ENCODE measurements at regions not wholly inside any gene's neighbourhood (a gene's known extent, or its start where the extent isn't known, plus 50 kb on each side); places are given as distances from the start of the nearest gene placed in this dataset.

- Histone ChIP-seq H3K27me3 (ENCODE audit: control insufficient read depth in 3 of 3, insufficient read depth in 3 of 3, low read length in 2 of 3) (no peaks in the 10 kb centered on the region), H3K36me3 (ENCODE audit: control insufficient read depth in 4 of 4, insufficient read depth in 4 of 4, low read length in 4 of 4) (no peaks in the 10 kb centered on the region), H3K4me3 (no peak overlapping the region), H3K9ac (ENCODE audit: insufficient read depth in 1 of 2, low read length in 2 of 2) (no peak overlapping the region), H3K9me3 (ENCODE audit: control insufficient read depth in 4 of 4, insufficient read depth in 3 of 4, low read length in 3 of 4) (no peaks in the 10 kb centered on the region), H3K4me1 (ENCODE audit: control insufficient read depth in 5 of 5, insufficient read depth in 5 of 5, low read length in 5 of 5) (no peaks in the 10 kb centered on the region), H3K27ac (ENCODE audit: low read depth in 1 of 2, low read length in 1 of 2) (no peak overlapping the region)
- no peak for DNase-seq
- no peak for ATAC-seq (ENCODE audit: insufficient read depth, low FRiP score)
- no peak for TF ChIP-seq CTCF (IDR thresholded peaks at IDR 0.05; ENCODE audit: control extremely low read depth, extremely low read depth)
Observed at GRCh38 chr3:163971861-163972260, 1106.4 kb downstream of the SI start.

GRCh38 chr3:163957072-163957471 is 1121.2 kb downstream of the SI start:
- Histone ChIP-seq H3K27me3 (ENCODE audit: control insufficient read depth in 3 of 3, insufficient read depth in 3 of 3, low read length in 2 of 3) (no peaks in the 10 kb centered on the region), H3K4me3 (no peak overlapping the region), H3K27ac (ENCODE audit: low read depth in 1 of 2, low read length in 1 of 2) (no peak overlapping the region), H3K36me3 (ENCODE audit: control insufficient read depth in 4 of 4, insufficient read depth in 4 of 4, low read length in 4 of 4) (no peaks in the 10 kb centered on the region), H3K4me1 (ENCODE audit: control insufficient read depth in 5 of 5, insufficient read depth in 5 of 5, low read length in 5 of 5) (no peaks in the 10 kb centered on the region), H3K9me3 (ENCODE audit: control insufficient read depth in 4 of 4, insufficient read depth in 3 of 4, low read length in 3 of 4) (peaks cover 0 to 3% (median 0%) of the 10 kb centered on the region in 4 donors), H3K9ac (ENCODE audit: insufficient read depth in 1 of 2, low read length in 2 of 2) (no peak overlapping the region)
- DNase-seq (no peak), ATAC-seq (ENCODE audit: insufficient read depth, low FRiP score) (no peak)
- TF ChIP-seq CTCF (IDR thresholded peaks at IDR 0.05; ENCODE audit: control extremely low read depth, extremely low read depth), result no peak

GRCh38 chr3:163953526-163953925 is 1124.8 kb downstream of the SI start:
- Histone ChIP-seq H3K27ac (ENCODE audit: low read depth in 1 of 2, low read length in 1 of 2) (no peak overlapping the region), H3K9me3 (ENCODE audit: control insufficient read depth in 4 of 4, insufficient read depth in 3 of 4, low read length in 3 of 4) (peaks cover 0 to 3% (median 0%) of the 10 kb centered on the region in 4 donors), H3K4me3 (no peak overlapping the region), H3K9ac (ENCODE audit: insufficient read depth in 1 of 2, low read length in 2 of 2) (no peak overlapping the region), H3K36me3 (ENCODE audit: control insufficient read depth in 4 of 4, insufficient read depth in 4 of 4, low read length in 4 of 4) (no peaks in the 10 kb centered on the region), H3K4me1 (ENCODE audit: control insufficient read depth in 5 of 5, insufficient read depth in 5 of 5, low read length in 5 of 5) (no peaks in the 10 kb centered on the region), H3K27me3 (ENCODE audit: control insufficient read depth in 3 of 3, insufficient read depth in 3 of 3, low read length in 2 of 3) (no peaks in the 10 kb centered on the region)
- ATAC-seq (ENCODE audit: insufficient read depth, low FRiP score) (no peak), DNase-seq (no peak)
- no peak for TF ChIP-seq CTCF (IDR thresholded peaks at IDR 0.05; ENCODE audit: control extremely low read depth, extremely low read depth)
- 63 to 67% methylated on average over 9 of the region's 9 CpGs for WGBS, 2 donors

- Histone ChIP-seq H3K4me3 (no peak overlapping the region), H3K9me3 (ENCODE audit: control insufficient read depth in 4 of 4, insufficient read depth in 3 of 4, low read length in 3 of 4) (peaks cover 0 to 3% (median 0%) of the 10 kb centered on the region in 4 donors), H3K9ac (ENCODE audit: insufficient read depth in 1 of 2, low read length in 2 of 2) (no peak overlapping the region), H3K27me3 (ENCODE audit: control insufficient read depth in 3 of 3, insufficient read depth in 3 of 3, low read length in 2 of 3) (no peaks in the 10 kb centered on the region), H3K27ac (ENCODE audit: low read depth in 1 of 2, low read length in 1 of 2) (no peak overlapping the region), H3K4me1 (ENCODE audit: control insufficient read depth in 5 of 5, insufficient read depth in 5 of 5, low read length in 5 of 5) (no peaks in the 10 kb centered on the region), H3K36me3 (ENCODE audit: control insufficient read depth in 4 of 4, insufficient read depth in 4 of 4, low read length in 4 of 4) (no peaks in the 10 kb centered on the region)
- 90% methylated on average over 3 of the region's 3 CpGs for WGBS, 2 donors
- no peak for DNase-seq
- no peak for ATAC-seq (ENCODE audit: insufficient read depth, low FRiP score)
- no peak for TF ChIP-seq CTCF (IDR thresholded peaks at IDR 0.05; ENCODE audit: control extremely low read depth, extremely low read depth)
Observed at GRCh38 chr3:163952499-163952898, 1125.8 kb downstream of the SI start.

All from lung (tissue), 11 donors.